HG02678 (cell line): ENCODE measurements at regions not wholly inside any gene's neighbourhood (a gene's known extent, or its start where the extent isn't known, plus 50 kb on each side); places are given as distances from the start of the nearest gene placed in this dataset.
A peak's percentile ranks its signal among the peaks of the same experiment; 100 is the strongest.
"Not testable (repeated sequence)": the region's sequence is repeated elsewhere in the genome, so short reads cannot be mapped to it uniquely, and the experiment has no call there.

Source experiments
- ATAC-seq: cut with Tn5 transposase; IDR thresholded peaks from one replicate; pipeline ENCODE4 v1.9.1; 2021; ENCODE audit warnings: mild to moderate bottlenecking, moderate library complexity; ENCODE audit not compliant: unreplicated experiment

- no peak for ATAC-seq
Measured at GRCh38 chr2:226304308-226304707, 495.3 kb downstream of the IRS1 start.

GRCh38 chr2:226303707-226304106, 495.9 kb downstream of the IRS1 start:
- no peak for ATAC-seq

- ATAC-seq: peak; percentile 90
Measured at GRCh38 chr2:226300196-226300886, 499.3 kb downstream of the IRS1 start.

GRCh38 chr2:226299771-226300170, 499.8 kb downstream of the IRS1 start:
- ATAC-seq: no peak

- ATAC-seq: no peak
Measured at GRCh38 chr2:226295681-226296080, 503.9 kb downstream of the IRS1 start.

- ATAC-seq: no peak
Measured at GRCh38 chr2:226295123-226295522, 504.5 kb downstream of the IRS1 start.

GRCh38 chr2:226291281-226291680, 508.3 kb downstream of the IRS1 start:
- not testable (repeated sequence) for ATAC-seq

GRCh38 chr2:226286916-226287315, 512.7 kb downstream of the IRS1 start:
- no peak for ATAC-seq

GRCh38 chr2:226283796-226284195, 515.8 kb downstream of the IRS1 start:
- ATAC-seq: no peak

- no peak for ATAC-seq
Measured at GRCh38 chr2:226282151-226282550, 517.5 kb downstream of the IRS1 start.

- ATAC-seq: not testable (repeated sequence)
Measured at GRCh38 chr2:226280136-226280535, 519.5 kb downstream of the IRS1 start.

- no peak for ATAC-seq
Measured at GRCh38 chr2:226275215-226275614, 524.4 kb downstream of the IRS1 start.

- no peak for ATAC-seq
Measured at GRCh38 chr2:226274143-226274542, 525.5 kb downstream of the IRS1 start.

GRCh38 chr2:226273440-226273839, 526.2 kb downstream of the IRS1 start:
- ATAC-seq: no peak

- no peak for ATAC-seq
Measured at GRCh38 chr2:226272435-226272834, 527.2 kb downstream of the IRS1 start.

GRCh38 chr2:226270285-226271058, 529.1 kb downstream of the IRS1 start:
- ATAC-seq: no peak

GRCh38 chr2:226267516-226268289, 531.9 kb downstream of the IRS1 start:
- no peak for ATAC-seq

GRCh38 chr2:226256709-226257376, 542.8 kb downstream of the IRS1 start:
- ATAC-seq: no peak

GRCh38 chr2:226256237-226256636, 543.4 kb downstream of the IRS1 start:
- no peak for ATAC-seq

- no peak for ATAC-seq
Measured at GRCh38 chr2:226251661-226252060, 548.0 kb downstream of the IRS1 start.
